Tibial nerve (tissue), 4 donors: ENCODE measurements at regions not wholly inside any gene's neighbourhood (a gene's known extent, or its start where the extent isn't known, plus 50 kb on each side); places are given as distances from the start of the nearest gene placed in this dataset.

Experiments used
- DNase-seq, 2 donors: peaks; one replicate each; pipeline ENCODE4 v3.0.0-alpha.2; 2019; ENCODE audit warnings: low spot score in 2 of 2
- H3K27ac ChIP-seq, 4 donors: fragments of 200-600 bp; sonication (generic) in 3 of 4; one replicate each; pipeline ENCODE4 v1.5.1; 2017 to 2019; ENCODE audit warnings: mild to moderate bottlenecking in 1 of 4
- H3K27me3 ChIP-seq, 2 donors: fragments of 200-600 bp; sonication (generic) in 1 of 2; one replicate each; pipeline versions ENCODE4 v1.5.1 to v1.6.0; 2017 to 2019
- H3K36me3 ChIP-seq, 3 donors: fragments of 200-600 bp; sonication (generic); one replicate each; pipeline ENCODE4 v1.5.1; 2018 to 2019
- H3K4me1 ChIP-seq, 4 donors: fragments of 200-600 bp; sonication (generic) in 3 of 4; one replicate each; pipeline ENCODE4 v1.5.1; 2017 to 2019
- H3K4me3 ChIP-seq, 4 donors: fragments of 200-600 bp; sonication (generic) in 3 of 4; one replicate each; pipeline ENCODE4 v1.5.1; 2017 to 2019; ENCODE audit warnings: mild to moderate bottlenecking in 1 of 4, moderate library complexity in 1 of 4
- H3K9me3 ChIP-seq, 4 donors: fragments of 200-600 bp; sonication (generic) in 3 of 4; one replicate each; pipeline ENCODE4 v1.5.1; 2017 to 2019
- EP300 ChIP-seq, 2 donors: sonication (generic); formaldehyde crosslinking; IDR thresholded peaks; one replicate each; pipeline ENCODE4 v1.6.1; 2017; ENCODE audit warnings: antibody characterized with exemption in 2 of 2, mild to moderate bottlenecking in 1 of 2
- POLR2A ChIP-seq, 2 donors: fragments of 450-650 bp; IDR thresholded peaks; one replicate each; pipeline ENCODE4 v1.6.1; 2017; ENCODE audit warnings: antibody characterized with exemption in 2 of 2, mild to moderate bottlenecking in 2 of 2, moderate library complexity in 2 of 2
- WGBS, 2 donors: methylation state at CpG; one replicate each; pipeline ENCODE4 v1.1.5; 2018; 5-methylcytosine and 5-hydroxymethylcytosine counted together
- TF ChIP-seq, protein P1 (sequence below), 5 experiments: fragments of 200-600 bp in 3 of 5; fragments of 450-650 bp in 2 of 5; sonication (generic) in 3 of 5; IDR thresholded peaks; one replicate each; pipeline ENCODE4 v1.5.1; 2016 to 2019; ENCODE audit warnings: antibody characterized with exemption in 5 of 5, mild to moderate bottlenecking in 3 of 5, moderate library complexity in 2 of 5

DNA sequence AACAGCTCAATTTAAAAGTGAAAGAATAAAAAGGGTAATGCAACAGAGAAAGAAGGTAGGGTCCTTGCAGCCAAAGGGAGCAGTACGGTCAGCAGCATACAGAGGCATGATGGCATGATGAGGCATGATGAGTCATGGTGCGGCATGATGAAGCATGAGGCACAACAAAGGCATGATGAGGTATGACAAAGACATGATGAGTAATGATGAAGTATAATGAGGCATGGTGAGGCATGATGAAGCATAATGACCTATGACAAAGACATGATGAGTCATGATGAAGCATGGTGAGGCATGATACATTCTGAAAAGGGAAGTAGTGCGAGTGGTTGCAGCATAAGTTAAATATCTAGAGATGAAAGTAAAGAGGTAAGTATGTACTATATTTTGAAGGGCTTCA lies 673.2 kb downstream of the TMEM182 start:
- no peak for DNase-seq
- Histone ChIP-seq H3K9me3 (no peaks in the 10 kb centered on the region), H3K4me3 (no peak overlapping the region), H3K27me3 (no peaks in the 10 kb centered on the region), H3K36me3 (no peaks in the 10 kb centered on the region), H3K4me1 (no peaks in the 10 kb centered on the region), H3K27ac (no peak overlapping the region)
- WGBS, 2 donors = 92 to 93% methylated on average over 3 of the region's 3 CpGs
- TF ChIP-seq, protein P1, sequence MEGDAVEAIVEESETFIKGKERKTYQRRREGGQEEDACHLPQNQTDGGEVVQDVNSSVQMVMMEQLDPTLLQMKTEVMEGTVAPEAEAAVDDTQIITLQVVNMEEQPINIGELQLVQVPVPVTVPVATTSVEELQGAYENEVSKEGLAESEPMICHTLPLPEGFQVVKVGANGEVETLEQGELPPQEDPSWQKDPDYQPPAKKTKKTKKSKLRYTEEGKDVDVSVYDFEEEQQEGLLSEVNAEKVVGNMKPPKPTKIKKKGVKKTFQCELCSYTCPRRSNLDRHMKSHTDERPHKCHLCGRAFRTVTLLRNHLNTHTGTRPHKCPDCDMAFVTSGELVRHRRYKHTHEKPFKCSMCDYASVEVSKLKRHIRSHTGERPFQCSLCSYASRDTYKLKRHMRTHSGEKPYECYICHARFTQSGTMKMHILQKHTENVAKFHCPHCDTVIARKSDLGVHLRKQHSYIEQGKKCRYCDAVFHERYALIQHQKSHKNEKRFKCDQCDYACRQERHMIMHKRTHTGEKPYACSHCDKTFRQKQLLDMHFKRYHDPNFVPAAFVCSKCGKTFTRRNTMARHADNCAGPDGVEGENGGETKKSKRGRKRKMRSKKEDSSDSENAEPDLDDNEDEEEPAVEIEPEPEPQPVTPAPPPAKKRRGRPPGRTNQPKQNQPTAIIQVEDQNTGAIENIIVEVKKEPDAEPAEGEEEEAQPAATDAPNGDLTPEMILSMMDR (IDR thresholded peaks at IDR 0.05) = no peak
- no peak for TF ChIP-seq EP300 (IDR thresholded peaks at IDR 0.05)
- no peak for TF ChIP-seq POLR2A (IDR thresholded peaks at IDR 0.05)

DNA sequence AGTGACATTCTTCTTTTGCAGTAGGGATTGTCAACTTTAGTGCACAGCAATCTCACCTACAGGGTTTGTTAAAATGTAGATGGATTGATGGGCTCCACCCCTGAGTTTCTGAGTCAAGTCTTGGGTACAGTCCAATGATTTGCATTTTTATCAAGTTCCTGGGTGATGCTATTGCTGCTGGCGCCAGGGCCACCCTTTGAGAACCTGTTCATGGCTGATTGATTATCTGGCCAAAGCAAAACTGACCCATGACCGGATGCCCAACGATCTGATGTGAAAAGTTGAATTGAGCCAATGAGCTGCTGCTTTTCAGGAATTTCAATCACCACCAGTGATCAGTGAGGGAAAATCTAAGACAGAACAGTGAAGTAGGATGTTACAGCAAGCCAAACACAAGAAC lies 675.3 kb downstream of the TMEM182 start:
- Histone ChIP-seq H3K27ac (no peak overlapping the region), H3K4me3 (no peak overlapping the region), H3K36me3 (no peaks in the 10 kb centered on the region), H3K9me3 (no peaks in the 10 kb centered on the region), H3K4me1 (no peaks in the 10 kb centered on the region), H3K27me3 (no peaks in the 10 kb centered on the region)
- TF ChIP-seq, protein P1 (IDR thresholded peaks at IDR 0.05) = no peak
- TF ChIP-seq EP300 (IDR thresholded peaks at IDR 0.05) = no peak
- no peak for TF ChIP-seq POLR2A (IDR thresholded peaks at IDR 0.05)
- WGBS, 2 donors = 73 to 77% methylated on average over 3 of the region's 3 CpGs
- no peak for DNase-seq

DNA sequence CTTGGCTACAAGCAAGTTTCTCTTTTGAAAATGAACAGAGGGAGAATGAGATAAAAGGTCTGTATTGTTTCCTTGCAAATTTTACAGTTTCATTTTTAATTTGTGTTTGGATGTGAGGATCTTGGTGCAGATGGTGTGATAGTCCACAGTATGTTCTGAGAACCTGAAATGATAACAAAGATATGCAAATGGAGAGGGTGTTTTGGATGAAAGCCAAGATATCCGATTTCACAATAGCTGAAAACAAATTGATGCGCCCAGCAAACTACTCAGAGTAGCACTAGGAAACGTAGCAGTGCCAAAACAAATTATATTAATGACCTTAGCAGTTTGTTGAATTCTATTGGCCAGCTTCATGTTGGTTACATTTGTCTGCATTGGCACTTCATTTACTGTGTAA lies 683.5 kb downstream of the TMEM182 start:
- no peaks in the 10 kb centered on the region for H3K27me3 ChIP-seq
- no peaks in the 10 kb centered on the region for H3K9me3 ChIP-seq
- H3K4me1 ChIP-seq = no peaks in the 10 kb centered on the region
- no peak for DNase-seq
- WGBS, 2 donors = 12 to 14% methylated on average over 3 of the region's 3 CpGs
- H3K4me3 ChIP-seq = no peak overlapping the region
- no peaks in the 10 kb centered on the region for H3K36me3 ChIP-seq
- no peak overlapping the region for H3K27ac ChIP-seq
- TF ChIP-seq EP300 (IDR thresholded peaks at IDR 0.05) (no peak), POLR2A (IDR thresholded peaks at IDR 0.05) (no peak)
- TF ChIP-seq, protein P1 (IDR thresholded peaks at IDR 0.05) = no peak

DNA sequence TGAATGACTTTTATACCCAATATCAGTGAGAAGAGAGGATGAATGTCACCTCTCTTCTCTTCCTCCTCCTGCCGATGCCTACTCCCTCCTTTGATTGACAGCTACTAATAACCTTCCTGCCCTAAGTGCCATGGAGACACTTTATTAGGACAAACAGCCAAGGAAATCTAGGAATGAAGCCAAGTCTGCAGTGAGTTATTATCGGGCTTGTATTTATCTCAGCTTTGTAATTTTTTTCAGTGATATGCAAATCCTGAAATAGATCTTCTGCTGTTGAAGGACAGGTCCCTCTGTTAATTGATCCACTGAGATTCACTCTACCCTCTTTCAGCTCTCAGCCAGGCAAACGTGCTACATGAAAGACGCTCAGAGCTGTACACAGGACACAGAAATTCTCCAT lies 686.7 kb downstream of the TMEM182 start:
- no peak for DNase-seq
- TF ChIP-seq EP300 (IDR thresholded peaks at IDR 0.05) (no peak), POLR2A (IDR thresholded peaks at IDR 0.05) (no peak)
- TF ChIP-seq, protein P1 (IDR thresholded peaks at IDR 0.05) = no peak
- Histone ChIP-seq H3K4me1 (no peaks in the 10 kb centered on the region), H3K36me3 (no peaks in the 10 kb centered on the region), H3K27me3 (no peaks in the 10 kb centered on the region), H3K4me3 (no peak overlapping the region), H3K9me3 (no peaks in the 10 kb centered on the region), H3K27ac (no peak overlapping the region)
- WGBS, 2 donors = 23 to 27% methylated on average over 4 of the region's 4 CpGs

DNA sequence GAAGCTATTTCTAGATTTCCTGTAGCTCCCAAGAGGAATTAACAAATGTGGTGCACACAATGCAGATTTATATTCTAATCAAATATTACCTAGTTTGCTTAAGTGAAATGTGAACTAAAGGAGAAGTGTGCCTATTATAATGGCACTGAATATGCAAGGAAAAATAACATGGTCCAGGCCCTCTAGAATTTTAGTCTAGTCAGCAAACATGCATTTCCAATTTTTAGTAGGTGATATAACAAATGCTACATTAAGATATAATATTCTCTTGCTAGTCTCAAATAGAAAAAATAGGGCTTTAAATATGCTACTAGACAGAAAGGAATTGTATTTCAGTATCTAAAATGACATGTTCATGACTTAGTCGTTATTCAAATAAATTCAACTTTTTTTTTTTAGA lies 689.5 kb downstream of the TMEM182 start:
- H3K36me3 ChIP-seq = no peaks in the 10 kb centered on the region
- TF ChIP-seq EP300 (IDR thresholded peaks at IDR 0.05) (no peak), POLR2A (IDR thresholded peaks at IDR 0.05) (no peak)
- TF ChIP-seq, protein P1 (IDR thresholded peaks at IDR 0.05) = no peak
- H3K4me3 ChIP-seq = no peak overlapping the region
- H3K4me1 ChIP-seq = no peaks in the 10 kb centered on the region
- no peak overlapping the region for H3K27ac ChIP-seq
- WGBS, 2 donors = 88 to 95% methylated on average over 1 of the region's 1 CpG
- no peak for DNase-seq
- H3K27me3 ChIP-seq = no peaks in the 10 kb centered on the region
- no peaks in the 10 kb centered on the region for H3K9me3 ChIP-seq
